Astrocyte (in vitro differentiated cells and primary cell): ENCODE measurements at regions not wholly inside any gene's neighbourhood (a gene's known extent, or its start where the extent isn't known, plus 50 kb on each side); places are given as distances from the start of the nearest gene placed in this dataset.

Source experiments
- CTCF ChIP-seq: IDR thresholded peaks from 2 replicates; pipeline ENCODE4 v1.5.1; 2011; ENCODE audit warnings: low read depth, mild to moderate bottlenecking, inconsistent platforms, low read length, moderate library complexity; ENCODE audit not compliant: insufficient read depth
- EZH2 ChIP-seq: IDR thresholded peaks from 2 replicates; pipeline ENCODE4 v1.6.1; 2012; ENCODE audit warnings: mild to moderate bottlenecking, low read length, inconsistent platforms; ENCODE audit not compliant: insufficient read depth

GRCh38 chr6:6891125-6891721 is 216.5 kb upstream of the RREB1 start:
- TF ChIP-seq CTCF (no peak), EZH2 (no peak)
